DMS 273 treated with DMSO at 0.1 percent for 48 hours (cell line): ENCODE measurements at regions not wholly inside any gene's neighbourhood (a gene's known extent, or its start where the extent isn't known, plus 50 kb on each side); places are given as distances from the start of the nearest gene placed in this dataset.

Source experiments
- DNase-seq: peaks from one replicate; lab custom pipeline; 2025; lab: John Stamatoyannopoulos, UW

DNA sequence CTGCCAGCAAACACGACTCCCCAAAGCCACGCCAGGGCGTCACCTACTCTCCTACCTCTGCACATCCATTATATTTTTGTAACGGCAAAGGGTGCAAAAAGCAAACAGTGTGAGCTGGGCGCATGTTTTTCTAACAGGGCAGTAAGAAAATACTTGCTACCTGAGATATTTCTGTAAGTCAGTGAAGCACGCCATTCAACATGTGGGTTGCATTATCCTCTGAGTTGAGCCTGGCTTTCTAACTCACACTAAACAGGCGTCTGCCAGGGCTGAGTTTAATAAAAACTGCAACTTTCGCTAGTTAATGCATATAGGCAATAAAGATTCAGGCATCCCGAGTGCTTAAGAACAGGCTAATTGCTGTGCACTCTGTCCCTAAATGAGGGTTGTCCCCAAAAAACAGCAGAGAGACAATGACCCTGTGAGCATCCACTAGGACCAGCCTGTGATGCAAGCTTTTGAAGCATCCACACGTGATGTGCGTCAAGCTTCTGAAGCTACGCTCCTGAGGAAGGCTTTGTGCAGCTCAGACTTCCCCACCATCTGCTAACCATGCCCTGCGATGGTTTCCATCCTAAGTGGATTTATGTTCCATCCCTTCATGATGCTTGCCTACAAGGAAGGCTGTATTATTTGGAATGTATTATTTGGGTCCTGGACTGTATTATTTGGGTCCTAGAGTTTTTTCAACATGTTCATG is 70.0 kb upstream of the SIM2 start:
- no peak for DNase-seq

DNA sequence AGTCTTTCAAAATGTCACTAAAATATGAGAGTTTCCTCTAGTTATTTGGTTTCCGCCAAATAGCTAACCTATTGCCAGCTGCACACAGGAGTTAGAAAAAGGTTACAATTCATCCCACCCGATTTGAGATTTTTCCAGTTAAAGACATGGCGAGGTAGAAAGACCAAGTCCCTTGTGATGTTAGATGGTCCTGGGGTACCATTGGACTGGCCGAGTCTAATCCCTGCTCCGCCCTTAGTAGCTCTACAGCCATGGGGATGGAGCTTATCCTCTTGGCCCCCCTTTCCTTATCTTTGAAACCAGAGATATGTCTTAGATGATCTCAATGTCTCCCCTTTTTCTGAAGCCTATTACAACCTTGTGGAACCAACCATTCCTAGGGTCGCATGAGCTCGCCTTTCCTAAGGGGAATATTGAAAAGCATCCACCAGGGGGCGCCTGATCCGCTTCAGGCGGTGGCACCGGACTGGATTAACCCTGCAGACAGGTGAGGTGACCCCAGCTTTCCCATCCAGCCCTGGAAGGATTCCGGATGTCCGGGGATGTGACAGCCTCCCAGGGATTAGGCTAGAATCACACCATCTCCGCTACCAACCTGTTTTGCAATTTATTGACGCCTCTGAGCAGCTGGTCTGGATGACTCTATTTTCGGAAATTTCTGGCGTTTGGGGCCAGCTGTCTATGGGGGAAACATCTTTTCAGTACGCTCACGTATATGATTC is 68.3 kb upstream of the SIM2 start:
- peak; percentile 1 for DNase-seq

DNA sequence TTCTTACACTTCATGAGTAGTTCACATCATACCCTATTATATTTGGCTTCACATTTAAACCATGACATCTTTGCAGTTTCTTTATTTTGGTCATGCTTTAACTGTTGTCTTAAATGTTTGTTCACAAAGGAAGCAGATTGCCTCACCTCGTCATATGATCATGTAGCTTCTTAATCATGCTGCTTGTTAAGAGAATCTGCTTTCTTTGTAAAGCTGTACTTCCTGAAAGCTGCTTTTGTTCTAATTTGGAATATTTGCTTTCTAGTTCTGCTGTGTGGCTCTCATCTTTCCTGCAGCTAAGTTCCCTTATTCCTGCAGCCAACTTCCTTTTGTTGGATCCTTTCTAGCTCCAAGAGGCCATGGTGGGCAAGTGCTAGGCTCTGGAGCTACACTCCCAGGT is 62.9 kb upstream of the SIM2 start:
- DNase-seq = no peak

DNA sequence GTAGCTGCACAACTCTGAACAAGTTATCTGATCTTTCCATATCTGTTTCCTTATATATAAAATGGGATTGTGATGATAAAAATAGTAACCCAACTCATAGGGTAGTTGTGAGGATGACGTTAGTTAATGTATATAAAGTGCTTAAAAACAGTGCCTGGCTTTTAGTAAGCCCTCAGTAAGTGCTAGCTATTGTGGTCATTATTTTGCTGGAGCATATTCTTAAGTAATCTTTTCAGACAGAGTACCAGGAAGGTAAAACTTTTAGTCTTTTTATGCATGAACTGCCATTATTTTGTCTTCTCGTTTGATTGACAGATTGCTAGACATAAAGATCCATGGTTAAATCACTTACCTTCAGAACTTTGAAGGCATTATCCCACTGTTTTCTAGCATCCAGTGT is 62.5 kb upstream of the SIM2 start:
- DNase-seq = no peak

DNA sequence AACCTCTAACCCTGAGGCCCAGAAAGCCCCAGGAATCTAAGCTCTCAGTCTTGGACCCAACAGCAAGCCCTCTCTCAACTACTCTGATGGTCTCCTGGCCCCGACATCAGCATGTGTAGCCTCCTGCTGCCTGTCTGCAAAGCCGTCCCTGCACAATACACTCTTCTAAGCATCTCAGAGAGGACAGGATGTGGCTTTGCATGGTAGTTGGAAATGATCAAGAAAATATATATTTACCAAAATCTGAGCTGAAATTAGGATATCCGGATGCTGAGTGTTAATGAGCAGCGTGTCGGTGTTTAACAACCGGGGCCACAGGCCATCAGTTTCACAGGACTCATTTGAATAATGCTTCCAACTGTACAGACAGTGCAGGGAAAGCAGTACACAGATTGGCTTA is 59.1 kb upstream of the SIM2 start:
- DNase-seq = no peak

DNA sequence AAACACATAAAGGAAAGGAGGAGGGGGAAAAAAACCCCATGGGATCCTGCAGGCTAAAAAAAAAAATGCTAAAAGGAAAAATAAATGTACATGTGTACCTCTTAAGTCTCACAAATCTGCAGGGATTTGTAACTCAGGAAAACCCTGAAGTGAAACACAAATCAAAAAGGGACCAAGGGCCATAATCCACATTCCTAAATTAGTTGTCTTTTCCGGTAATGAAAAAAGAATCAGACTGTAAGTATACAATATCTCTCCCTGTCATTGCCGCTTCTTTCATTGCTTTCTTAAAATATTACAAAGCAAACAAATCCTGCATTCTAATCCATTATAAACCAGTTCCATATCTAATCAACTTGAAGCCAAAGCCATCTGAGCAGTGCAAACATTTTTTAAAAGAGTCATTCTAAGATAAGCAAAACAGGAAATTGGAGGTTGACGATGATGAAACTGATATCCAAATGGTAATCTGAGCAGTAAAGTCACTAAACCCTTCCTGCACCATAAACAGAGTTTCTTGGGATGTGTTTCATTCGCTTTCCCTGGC is 58.7 kb upstream of the SIM2 start:
- DNase-seq = no peak

DNA sequence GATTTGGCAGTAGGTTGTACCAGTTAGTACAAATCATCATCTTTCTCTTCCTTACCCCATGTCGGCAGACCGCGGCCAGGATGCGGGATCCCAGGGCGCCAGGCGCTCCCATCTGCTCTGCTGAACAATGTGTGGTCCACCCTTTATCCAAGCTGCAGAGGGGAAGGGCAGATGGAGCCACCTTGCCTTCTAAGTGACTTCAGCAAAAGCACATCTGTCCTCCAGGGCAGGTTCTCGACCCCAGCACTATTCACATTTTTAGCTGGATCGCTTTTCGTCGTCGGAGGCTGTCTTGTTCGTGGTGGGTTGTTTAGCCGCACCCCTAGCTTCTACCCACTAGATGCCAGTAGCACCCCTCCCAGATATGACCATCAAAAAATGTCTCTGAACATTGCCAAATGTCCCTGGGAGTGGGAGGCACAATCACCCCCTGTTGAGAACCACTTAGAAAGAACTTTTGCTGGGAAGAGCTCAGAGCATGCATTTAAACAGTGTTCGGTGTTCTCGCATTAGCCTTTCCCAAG is 58.1 kb upstream of the SIM2 start:
- no peak for DNase-seq

DNA sequence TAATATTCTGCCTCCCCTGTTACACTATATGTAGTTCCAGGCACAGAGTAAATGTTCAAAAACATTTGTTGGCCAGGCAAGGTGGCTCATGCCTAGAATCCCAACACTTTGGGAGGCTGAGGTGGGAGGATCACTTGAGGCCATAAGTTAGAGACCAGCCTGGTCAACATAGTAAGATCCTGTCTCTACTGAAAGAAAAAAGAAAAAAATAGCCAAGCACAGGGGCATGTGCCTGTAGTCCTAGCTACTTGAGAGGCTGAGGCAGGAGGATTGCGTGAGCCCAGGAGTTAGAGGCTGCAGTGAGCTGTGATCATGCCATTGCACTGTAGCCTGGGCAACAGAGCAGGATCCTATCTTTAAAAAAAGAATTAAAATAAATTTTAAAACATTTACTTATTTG is 57.6 kb upstream of the SIM2 start:
- no peak for DNase-seq

DNA sequence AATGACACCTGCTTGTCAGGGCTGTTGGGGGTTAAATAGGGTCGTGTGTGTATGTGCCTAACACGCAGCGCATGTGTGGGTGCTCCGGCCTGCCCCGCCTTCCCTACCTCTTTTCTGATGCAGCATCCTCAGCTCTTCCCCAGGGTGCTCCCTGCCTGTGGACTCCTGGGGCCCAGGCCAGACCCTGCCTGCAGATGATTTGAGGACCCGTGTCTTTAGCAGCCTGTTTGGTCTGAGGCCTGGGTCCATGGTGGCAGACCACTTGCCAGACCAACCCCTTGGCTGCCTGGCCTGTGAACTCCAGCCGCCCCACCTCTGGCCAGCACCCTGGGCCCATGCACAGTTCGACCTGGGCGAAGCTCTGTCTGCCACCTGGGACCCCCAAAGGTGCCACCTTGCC is 57.0 kb upstream of the SIM2 start:
- no peak for DNase-seq

DNA sequence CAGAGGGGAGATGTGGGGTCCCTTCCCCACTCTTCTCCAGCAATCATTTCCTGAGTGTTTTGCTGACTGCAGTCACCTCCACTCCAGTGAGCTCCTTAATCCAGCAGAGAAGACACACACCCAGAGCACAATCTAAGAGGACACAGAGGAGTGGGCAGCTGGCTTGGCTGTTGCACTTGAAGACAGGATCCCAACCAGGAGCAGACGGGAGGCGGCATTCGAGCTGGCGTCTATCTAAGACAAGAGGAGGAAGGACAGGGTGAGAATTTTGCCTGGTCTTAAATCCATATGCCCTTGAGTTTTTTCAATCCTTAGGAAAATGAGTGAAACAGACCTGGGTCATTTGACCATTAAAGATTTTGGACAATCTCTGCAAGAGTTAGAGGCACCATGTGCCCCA is 56.1 kb upstream of the SIM2 start:
- no peak for DNase-seq

DNA sequence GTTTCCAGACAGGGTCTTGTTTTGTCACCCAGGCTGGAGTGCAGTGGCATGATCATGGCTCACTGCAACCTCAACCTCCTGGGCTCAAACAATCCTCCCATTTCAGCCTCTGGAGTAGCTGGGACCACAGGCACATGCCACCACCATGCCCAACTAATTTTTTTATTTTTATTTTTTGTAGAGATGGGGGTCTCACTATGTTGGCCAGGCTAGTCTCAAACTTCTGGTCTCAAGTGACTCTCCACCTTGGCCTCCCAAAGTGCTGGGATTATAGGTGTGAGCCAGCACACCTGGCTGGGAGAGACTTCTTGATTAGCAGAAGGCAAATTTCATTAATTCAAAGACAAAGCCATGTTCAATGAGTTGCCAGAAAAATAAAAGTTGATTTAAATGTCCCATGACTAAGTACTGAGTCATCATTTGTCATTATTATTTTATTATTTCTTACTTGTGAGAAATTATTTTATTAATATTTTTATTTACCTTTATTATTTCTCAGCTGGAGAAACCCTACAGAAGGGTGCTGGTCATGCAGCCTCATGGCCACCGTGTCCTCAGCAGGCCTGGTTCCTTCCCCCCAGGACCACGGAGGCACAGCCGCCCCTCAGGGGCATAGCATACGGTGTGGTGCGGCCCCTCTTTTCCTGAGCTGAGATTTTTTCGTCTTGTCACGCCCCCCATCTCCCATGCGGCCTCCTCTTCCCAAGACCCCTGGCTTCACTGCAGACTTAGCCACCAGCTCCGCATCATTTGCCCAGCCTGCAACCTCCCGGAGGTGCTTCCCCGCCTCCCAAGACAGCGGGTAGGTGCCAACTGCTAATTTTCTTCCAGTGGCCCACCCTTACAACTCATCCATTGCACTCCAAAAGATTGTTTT is 55.3 kb upstream of the SIM2 start:
- DNase-seq = no peak

DNA sequence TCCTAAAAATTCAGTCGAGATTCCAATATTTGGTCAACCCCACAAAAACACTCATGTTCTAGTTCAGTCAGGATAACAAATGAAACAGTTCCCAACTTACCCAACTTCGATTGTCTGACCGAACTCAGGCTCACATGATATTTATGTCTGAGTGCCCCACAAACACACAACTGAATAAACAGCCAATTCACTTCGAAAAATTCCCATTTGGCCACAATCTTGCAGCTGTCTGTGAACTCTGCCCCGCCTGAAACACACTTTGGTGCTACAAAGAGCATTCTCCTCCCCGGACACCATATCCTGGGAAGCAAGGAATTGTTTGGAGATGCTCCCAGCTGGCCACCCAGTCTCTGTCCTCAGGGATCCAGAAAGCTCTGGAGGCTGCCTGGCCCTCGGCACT is 52.9 kb upstream of the SIM2 start:
- DNase-seq = no peak

DNA sequence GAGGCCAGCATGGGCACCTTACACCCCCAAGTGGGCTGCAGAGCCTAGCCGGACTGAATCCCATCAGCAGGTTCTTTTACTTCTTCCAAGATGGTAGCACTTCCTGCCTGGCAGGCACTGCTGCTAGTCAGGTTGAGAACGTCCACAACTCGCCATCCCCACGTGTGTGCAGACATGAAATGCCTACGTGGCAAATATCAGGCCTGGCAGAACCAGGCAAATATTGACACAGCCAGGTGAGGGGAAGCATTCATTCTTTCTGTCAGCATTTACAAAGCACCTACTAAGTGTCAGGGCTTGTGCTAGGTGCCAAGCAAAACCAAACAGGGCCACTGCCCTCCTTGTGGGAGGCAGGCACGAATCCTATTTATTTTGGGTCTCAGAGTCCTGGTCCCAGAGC is 52.3 kb upstream of the SIM2 start:
- no peak for DNase-seq

DNA sequence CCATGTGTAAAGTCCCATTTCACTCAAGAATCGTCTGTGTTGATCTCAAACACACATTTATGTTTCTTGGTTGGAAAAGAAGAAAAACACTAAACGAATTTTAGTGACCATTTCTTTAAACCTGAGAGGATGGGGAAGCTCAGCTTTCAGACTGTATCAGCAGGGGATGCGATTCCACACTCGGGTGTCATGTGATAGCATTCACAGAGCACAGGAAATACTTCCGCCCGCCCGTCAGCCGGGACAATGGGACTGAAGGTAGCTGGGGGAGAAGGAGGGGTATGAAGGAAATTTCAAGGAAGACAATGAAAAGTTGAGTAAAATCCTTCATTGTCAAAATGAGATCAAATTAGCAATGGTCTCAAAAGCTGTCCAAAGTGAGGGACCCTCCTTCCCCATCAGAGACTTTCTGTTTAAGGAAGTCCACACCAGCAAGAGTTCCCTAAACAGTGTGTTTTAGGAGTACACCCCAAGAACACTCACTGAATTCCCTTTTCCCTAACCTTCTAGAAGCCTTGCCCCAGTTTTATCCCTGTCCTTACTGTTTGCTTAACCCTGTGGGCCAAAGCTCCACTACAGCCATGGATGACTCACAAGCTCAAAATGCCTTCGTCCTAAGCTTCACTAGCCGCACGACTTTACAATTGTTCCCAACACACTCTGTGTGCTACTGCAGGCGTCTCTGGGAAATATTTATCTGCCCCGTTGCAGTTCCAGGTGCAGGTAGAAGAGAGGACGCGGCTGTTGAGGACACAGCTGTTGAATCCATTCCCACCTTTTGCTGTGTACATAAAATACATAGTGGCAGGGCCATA is 51.4 kb upstream of the SIM2 start:
- no peak for DNase-seq
